ENCODE measurements at regions not wholly inside any gene's neighbourhood (a gene's known extent, or its start where the extent isn't known, plus 50 kb on each side); places are given as distances from the start of the nearest gene placed in this dataset.

GRCh38 chr1:234554218-234554697 is 55.7 kb downstream of the IRF2BP2 start:
- Mint-ChIP-seq H3K4me3 (ENCODE audit: unreplicated experiment) (no peak overlapping the region), H3K27ac (ENCODE audit: unreplicated experiment) (peak overlapping the region; percentile 59), H3K27me3 (ENCODE audit: low read depth) (no peaks in the 10 kb centered on the region), H3K9me3 (ENCODE audit: low read depth) (no peaks in the 10 kb centered on the region), H3K4me1 (ENCODE audit: low read depth) (peaks cover 13% of the 10 kb centered on the region), H3K36me3 (ENCODE audit: low read depth) (no peaks in the 10 kb centered on the region)
- no peak for TF ChIP-seq CTCF (IDR thresholded peaks at IDR 0.05)
- no peak for DNase-seq (ENCODE audit: low spot score)

GRCh38 chr1:234553240-234554188 is 56.5 kb downstream of the IRF2BP2 start:
- H3K9me3 Mint-ChIP-seq (ENCODE audit: low read depth) = no peaks in the 10 kb centered on the region
- no peak for DNase-seq (ENCODE audit: low spot score)
- peak overlapping the region; percentile 46 for H3K27ac Mint-ChIP-seq (ENCODE audit: unreplicated experiment)
- TF ChIP-seq CTCF (IDR thresholded peaks at IDR 0.05) = no peak
- no peaks in the 10 kb centered on the region for H3K27me3 Mint-ChIP-seq (ENCODE audit: low read depth)
- no peak overlapping the region for H3K4me3 Mint-ChIP-seq (ENCODE audit: unreplicated experiment)
- peaks cover 13% of the 10 kb centered on the region for H3K4me1 Mint-ChIP-seq (ENCODE audit: low read depth)
- no peaks in the 10 kb centered on the region for H3K36me3 Mint-ChIP-seq (ENCODE audit: low read depth)

GRCh38 chr1:234551032-234551378 is 59.0 kb downstream of the IRF2BP2 start:
- no peak for TF ChIP-seq CTCF (IDR thresholded peaks at IDR 0.05)
- H3K4me3 Mint-ChIP-seq (ENCODE audit: unreplicated experiment) = no peak overlapping the region
- peaks cover 13% of the 10 kb centered on the region for H3K4me1 Mint-ChIP-seq (ENCODE audit: low read depth)
- no peaks in the 10 kb centered on the region for H3K27me3 Mint-ChIP-seq (ENCODE audit: low read depth)
- no peaks in the 10 kb centered on the region for H3K36me3 Mint-ChIP-seq (ENCODE audit: low read depth)
- DNase-seq (ENCODE audit: low spot score) = no peak
- H3K27ac Mint-ChIP-seq (ENCODE audit: unreplicated experiment) = no peak overlapping the region
- H3K9me3 Mint-ChIP-seq (ENCODE audit: low read depth) = no peaks in the 10 kb centered on the region

GRCh38 chr1:234550341-234551031 is 59.5 kb downstream of the IRF2BP2 start:
- Mint-ChIP-seq H3K4me1 (ENCODE audit: low read depth) (peaks cover 14% of the 10 kb centered on the region), H3K27me3 (ENCODE audit: low read depth) (no peaks in the 10 kb centered on the region), H3K4me3 (ENCODE audit: unreplicated experiment) (no peak overlapping the region), H3K27ac (ENCODE audit: unreplicated experiment) (no peak overlapping the region), H3K9me3 (ENCODE audit: low read depth) (no peaks in the 10 kb centered on the region), H3K36me3 (ENCODE audit: low read depth) (no peaks in the 10 kb centered on the region)
- no peak for TF ChIP-seq CTCF (IDR thresholded peaks at IDR 0.05)
- DNase-seq (ENCODE audit: low spot score) = no peak

- Mint-ChIP-seq H3K4me1 (ENCODE audit: low read depth) (peaks cover 23% of the 10 kb centered on the region), H3K27ac (ENCODE audit: unreplicated experiment) (no peak overlapping the region), H3K27me3 (ENCODE audit: low read depth) (no peaks in the 10 kb centered on the region), H3K9me3 (ENCODE audit: low read depth) (no peaks in the 10 kb centered on the region), H3K4me3 (ENCODE audit: unreplicated experiment) (no peak overlapping the region), H3K36me3 (ENCODE audit: low read depth) (no peaks in the 10 kb centered on the region)
- DNase-seq (ENCODE audit: low spot score) = no peak
- TF ChIP-seq CTCF (IDR thresholded peaks at IDR 0.05) = no peak
These were observed 60.4 kb downstream of the IRF2BP2 start for GRCh38 chr1:234549447-234550021.
